HG02763 (cell line): ENCODE measurements at regions not wholly inside any gene's neighbourhood (a gene's known extent, or its start where the extent isn't known, plus 50 kb on each side); places are given as distances from the start of the nearest gene placed in this dataset.
"Not testable (repeated sequence)": the region's sequence is repeated elsewhere in the genome, so short reads cannot be mapped to it uniquely, and the experiment has no call there.

ENCODE experiments used
- ATAC-seq: cut with Tn5 transposase; IDR thresholded peaks from one replicate; pipeline ENCODE4 v1.9.1; 2021; ENCODE audit warnings: mild to moderate bottlenecking, moderate library complexity; ENCODE audit not compliant: unreplicated experiment

DNA sequence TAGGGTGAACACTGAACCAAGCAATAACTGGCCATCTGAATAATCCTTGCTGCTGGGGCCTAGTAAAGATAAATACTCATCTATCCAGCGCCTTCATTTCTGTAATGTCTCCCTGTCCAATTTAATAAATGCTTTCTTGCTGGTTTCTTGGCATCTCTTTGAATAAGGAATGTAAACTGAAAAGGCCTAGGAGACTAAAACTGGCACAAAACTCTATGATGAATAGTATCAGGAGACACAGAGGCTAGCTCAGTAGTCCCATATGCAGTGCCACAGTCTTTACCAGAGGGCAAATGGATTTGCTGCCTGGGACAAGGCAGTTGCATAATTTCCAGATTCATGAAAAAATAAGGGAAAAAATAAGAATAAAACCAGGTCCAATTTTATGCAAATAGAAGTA, 324.4 kb downstream of the CENPW start:
- ATAC-seq = no peak

GRCh38 chr6:126665551-126665950, 325.6 kb downstream of the CENPW start:
- ATAC-seq = no peak

DNA sequence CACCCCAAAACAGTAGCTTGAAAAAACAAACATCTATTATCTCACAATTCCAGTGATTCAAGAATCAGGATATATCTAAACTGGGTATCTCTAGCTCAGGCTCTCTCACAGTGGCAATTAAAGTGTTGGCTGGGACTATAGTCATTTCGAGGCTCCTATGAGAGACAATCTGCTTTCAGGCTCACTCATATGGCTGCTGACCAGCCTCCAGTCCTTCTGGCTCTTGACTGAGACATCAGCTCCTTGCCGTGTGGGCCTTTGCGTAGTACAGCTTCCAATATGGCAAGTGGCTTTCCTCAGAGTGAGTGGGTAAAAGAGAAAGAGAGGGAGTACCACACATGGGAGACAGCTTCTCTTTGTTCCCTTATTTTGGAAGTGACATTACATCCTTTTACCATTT, 327.2 kb downstream of the CENPW start:
- no peak for ATAC-seq

- ATAC-seq = no peak
Measured at GRCh38 chr6:126667728-126668127, 327.8 kb downstream of the CENPW start.

- ATAC-seq = no peak
Measured at GRCh38 chr6:126672649-126673048, 332.7 kb downstream of the CENPW start.

DNA sequence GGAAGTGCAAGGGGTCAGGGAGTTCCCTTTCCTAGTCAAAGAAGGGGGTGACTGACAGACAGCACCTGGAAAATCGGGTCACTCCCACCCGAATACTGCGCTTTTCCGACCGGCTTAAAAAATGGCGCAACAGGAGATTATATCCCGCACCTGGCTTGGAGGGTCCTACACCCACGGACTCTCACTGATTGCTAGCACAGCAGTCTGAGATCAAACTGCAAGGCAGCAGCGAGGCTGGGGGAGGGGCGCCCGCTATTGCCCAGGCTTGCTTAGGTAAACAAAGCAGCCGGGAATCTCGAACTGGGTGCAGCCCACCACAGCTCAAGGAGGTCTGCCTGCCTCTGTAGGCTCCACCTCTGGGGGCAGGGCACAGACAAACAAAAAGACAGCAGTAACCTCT, 333.8 kb downstream of the CENPW start:
- ATAC-seq = not testable (repeated sequence)

GRCh38 chr6:126682440-126682839, 342.5 kb downstream of the CENPW start:
- ATAC-seq = no peak

- no peak for ATAC-seq
Measured at GRCh38 chr6:126685182-126685581, 345.3 kb downstream of the CENPW start.

GRCh38 chr6:126696921-126697693, 357.2 kb downstream of the CENPW start:
- no peak for ATAC-seq

- ATAC-seq = no peak
Measured at GRCh38 chr6:126698732-126699240, 358.9 kb downstream of the CENPW start.

- ATAC-seq = no peak
Measured at GRCh38 chr6:126701676-126702560, 362.0 kb downstream of the CENPW start.

- no peak for ATAC-seq
Measured at GRCh38 chr6:126716032-126716431, 376.1 kb downstream of the CENPW start.

GRCh38 chr6:126716826-126717509, 377.1 kb downstream of the CENPW start:
- ATAC-seq = no peak

- peak; percentile 83 for ATAC-seq
Measured at GRCh38 chr6:126718600-126719327, 378.8 kb downstream of the CENPW start.

DNA sequence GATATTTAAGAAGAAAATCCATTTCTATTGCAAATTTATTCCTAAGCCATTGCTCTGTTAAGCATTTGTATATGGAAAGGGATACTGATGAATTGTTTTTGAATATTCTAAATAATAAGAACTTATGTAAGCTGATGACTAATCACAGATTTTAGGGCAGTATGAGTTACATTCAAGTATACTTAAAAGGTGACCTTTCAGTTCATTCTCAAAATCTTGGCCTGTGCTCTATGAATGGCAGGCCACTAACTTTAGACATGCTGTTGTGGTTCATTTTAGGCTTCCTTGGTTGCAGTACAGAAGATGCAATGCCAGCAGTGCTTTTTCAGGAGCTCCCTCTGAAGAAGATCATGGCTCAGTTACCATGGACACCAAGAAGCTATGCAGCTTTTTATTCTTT, 380.4 kb downstream of the CENPW start:
- ATAC-seq = no peak

GRCh38 chr6:126721581-126722160, 381.8 kb downstream of the CENPW start:
- ATAC-seq = no peak

GRCh38 chr6:126722411-126722810, 382.5 kb downstream of the CENPW start:
- ATAC-seq = no peak

DNA sequence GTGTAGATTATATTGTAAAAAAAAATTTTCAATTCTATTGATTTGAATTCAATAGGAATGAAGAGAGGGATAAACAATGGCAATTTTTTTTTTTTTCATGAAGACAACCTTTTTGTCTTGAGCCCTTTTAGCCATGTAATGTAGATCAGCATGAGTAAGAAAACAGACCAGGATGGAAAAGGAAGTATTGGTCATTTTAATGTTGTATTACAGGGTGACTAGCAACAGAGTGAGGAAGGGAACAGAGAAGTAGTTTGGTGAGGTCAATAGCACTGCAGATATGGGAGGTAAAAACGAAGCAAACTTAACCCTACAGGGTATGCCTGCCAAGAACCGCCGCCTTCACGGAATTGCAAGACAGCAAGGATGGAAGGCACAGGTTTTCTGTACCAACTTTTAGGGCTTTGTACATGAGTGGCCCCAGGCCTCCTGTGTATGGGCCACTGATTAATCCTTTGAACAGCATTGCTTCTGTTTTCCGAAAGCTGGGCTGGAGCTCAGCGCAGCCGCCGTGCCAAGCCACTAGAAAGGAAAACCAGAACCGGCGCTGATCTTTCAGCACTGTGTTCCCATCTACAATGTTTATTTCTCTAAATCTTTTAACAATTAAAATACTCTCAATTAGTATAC, 383.7 kb downstream of the CENPW start:
- no peak for ATAC-seq

GRCh38 chr6:126724821-126725220, 384.9 kb downstream of the CENPW start:
- no peak for ATAC-seq

DNA sequence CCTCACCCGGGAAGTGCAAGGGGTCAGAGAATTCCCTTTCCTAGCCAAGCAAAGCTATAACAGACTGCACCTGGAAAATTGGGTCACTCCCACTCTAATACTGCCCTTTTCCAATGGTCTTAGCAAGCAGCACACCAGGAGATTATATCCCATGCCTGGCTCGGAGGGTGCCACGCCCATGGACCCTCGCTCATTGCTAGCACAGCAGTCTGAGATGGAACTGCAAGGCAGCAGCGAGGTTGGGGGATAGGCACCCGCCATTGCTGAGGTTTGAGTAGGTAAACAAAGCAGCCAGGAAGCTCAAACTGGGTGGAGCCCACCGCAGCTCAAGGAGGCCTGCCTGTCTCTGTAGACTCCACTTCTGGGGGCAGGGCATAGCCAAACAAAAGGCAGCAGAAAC, 386.5 kb downstream of the CENPW start:
- not testable (repeated sequence) for ATAC-seq
